B cell (primary cell): ENCODE measurements at regions not wholly inside any gene's neighbourhood (a gene's known extent, or its start where the extent isn't known, plus 50 kb on each side); places are given as distances from the start of the nearest gene placed in this dataset.

Source experiments
- ATAC-seq: fragments of 200-7000 bp; cut with Tn5 transposase; one replicate; pipeline ENCODE4 v1.10.0; 2021; ENCODE audit warnings: low read depth, mild to moderate bottlenecking, moderate number of reproducible peaks, moderate library complexity
- CTCF ChIA-PET: fragments of 350-600 bp; sonication (Branson Sonifier 250); formaldehyde crosslinking; loops from one replicate; lab custom pipeline; 2021; ENCODE audit warnings: antibody characterized with exemption, inconsistent platforms; lab: Charles Lee
- POLR2A ChIA-PET: fragments of 350-600 bp; sonication (Branson Sonifier 250); formaldehyde crosslinking; loops from one replicate; lab custom pipeline; 2021; ENCODE audit warnings: antibody characterized with exemption; lab: Charles Lee
- DNase-seq: peaks from one replicate; pipeline ENCODE4 v3.0.0; 2013
- H2AFZ ChIP-seq: 2 replicates; pipeline ENCODE4 v1.6.1; 2012; ENCODE audit warnings: mild to moderate bottlenecking, low read depth, low read length; ENCODE audit not compliant: insufficient read depth, poor library complexity, severe bottlenecking
- H3K27ac ChIP-seq, 2 donors: 1 replicate in 1 of 2; 2 replicates in 1 of 2; pipeline ENCODE4 v1.5.1; 2012 to 2013; ENCODE audit warnings: low read length in 2 of 2, mild to moderate bottlenecking in 2 of 2, moderate library complexity in 1 of 2
- H3K27me3 ChIP-seq, 4 experiments: fragments of 200-600 bp in 1 of 4; sonication (generic) in 1 of 4; replicated peaks in 1 of 4; 1 replicate in 2 of 4; 2 replicates in 2 of 4; pipeline versions ENCODE4 v1.6.1 to v1.7.0; 2013 to 2016; ENCODE audit warnings: low read length in 3 of 4, mild to moderate bottlenecking in 2 of 4, mixed read lengths in 1 of 4, moderate library complexity in 1 of 4; ENCODE audit not compliant: insufficient read depth in 4 of 4, control insufficient read depth in 3 of 4; ENCODE audit errors: control extremely low read depth in 1 of 4
- H3K36me3 ChIP-seq, 2 experiments: replicated peaks in 1 of 2; 1 replicate in 1 of 2; 2 replicates in 1 of 2; pipeline versions ENCODE4 v1.6.1 to v1.7.1; 2013; ENCODE audit warnings: low read length in 1 of 2; ENCODE audit not compliant: insufficient read depth in 2 of 2, control insufficient read depth in 1 of 2; ENCODE audit errors: control extremely low read depth in 1 of 2, extremely low read depth in 1 of 2
- H3K4me1 ChIP-seq, 2 donors: fragments of 200-600 bp in 1 of 2; sonication (generic) in 1 of 2; 1 replicate in 1 of 2; 2 replicates in 1 of 2; pipeline versions ENCODE4 v1.5.1 to v1.6.1; 2013 to 2017; ENCODE audit warnings: low read length in 2 of 2; ENCODE audit not compliant: control insufficient read depth in 2 of 2, insufficient read depth in 2 of 2
- H3K4me2 ChIP-seq: replicated peaks from 2 replicates; pipeline ENCODE3; 2012; ENCODE audit warnings: mild to moderate bottlenecking, low read depth, low read length; ENCODE audit not compliant: poor library complexity, severe bottlenecking
- H3K4me3 ChIP-seq, 5 experiments: fragments of 200-600 bp in 1 of 5; sonication (generic) in 1 of 5; 1 replicate in 3 of 5; 2 replicates in 2 of 5; pipeline versions ENCODE4 v1.5.1 to v1.7.0; 2011 to 2016; ENCODE audit warnings: low read length in 4 of 5, mild to moderate bottlenecking in 4 of 5, low read depth in 2 of 5, control low read depth in 1 of 5, moderate library complexity in 1 of 5; ENCODE audit not compliant: insufficient read depth in 1 of 5; ENCODE audit errors: control extremely low read depth in 1 of 5, extremely low read depth in 1 of 5
- H3K79me2 ChIP-seq: fragments of 200-600 bp; sonication (generic); one replicate; pipeline ENCODE4 v1.6.0; 2016; ENCODE audit warnings: low read length; ENCODE audit not compliant: control insufficient read depth, insufficient read depth
- H3K9ac ChIP-seq: fragments of 200-600 bp; sonication (generic); 2 replicates; pipeline ENCODE4 v1.6.1; 2017; ENCODE audit warnings: mild to moderate bottlenecking, low read length, moderate library complexity
- H3K9me3 ChIP-seq, 3 donors: one replicate each; pipeline versions ENCODE4 v1.6.1 to v1.7.1; 2013; ENCODE audit warnings: low read length in 2 of 3; ENCODE audit not compliant: control insufficient read depth in 2 of 3, insufficient read depth in 1 of 3; ENCODE audit errors: control extremely low read depth in 1 of 3
- H4K20me1 ChIP-seq: 2 replicates; pipeline ENCODE4 v1.6.0; 2012; ENCODE audit warnings: mild to moderate bottlenecking, low read length; ENCODE audit not compliant: insufficient read depth, control insufficient read depth, poor library complexity, severe bottlenecking
- H3K27ac Mint-ChIP-seq: one replicate; pipeline ENCODE4 v1.8.0; 2021; ENCODE audit warnings: mixed read lengths
- H3K27me3 Mint-ChIP-seq: one replicate; pipeline ENCODE4 v1.8.0; 2021; ENCODE audit warnings: mixed read lengths
- H3K4me1 Mint-ChIP-seq: one replicate; pipeline ENCODE4 v1.8.0; 2021; ENCODE audit warnings: mixed read lengths
- H3K4me3 Mint-ChIP-seq: one replicate; pipeline ENCODE4 v1.8.0; 2021; ENCODE audit warnings: mixed read lengths
- H3K9me3 Mint-ChIP-seq: one replicate; pipeline ENCODE4 v1.8.0; 2022; ENCODE audit warnings: mixed read lengths; ENCODE audit not compliant: insufficient read depth
- CTCF ChIP-seq: fragments of 200-600 bp; IDR thresholded peaks from one replicate; pipeline ENCODE4 v1.8.0; 2022; ENCODE audit warnings: antibody characterized with exemption, mild to moderate bottlenecking
- EZH2 ChIP-seq: IDR thresholded peaks from 2 replicates; pipeline ENCODE4 v1.6.1; 2012; ENCODE audit warnings: borderline replicate concordance, low read depth, mild to moderate bottlenecking, moderate library complexity, low read length; ENCODE audit not compliant: insufficient read depth, poor library complexity, severe bottlenecking
- WGBS: methylation state at CpG from one replicate; pipeline ENCODE4 v1.1.5; 2013; ENCODE audit warnings: missing lambda C conversion rate; ENCODE audit not compliant: insufficient coverage; 5-methylcytosine and 5-hydroxymethylcytosine counted together
- intact Hi-C: fragments of 100-400 bp; cut with micrococcal nuclease; formaldehyde crosslinking; loops from one replicate; pipeline ENCODE4 v1.10.0; 2022

DNA sequence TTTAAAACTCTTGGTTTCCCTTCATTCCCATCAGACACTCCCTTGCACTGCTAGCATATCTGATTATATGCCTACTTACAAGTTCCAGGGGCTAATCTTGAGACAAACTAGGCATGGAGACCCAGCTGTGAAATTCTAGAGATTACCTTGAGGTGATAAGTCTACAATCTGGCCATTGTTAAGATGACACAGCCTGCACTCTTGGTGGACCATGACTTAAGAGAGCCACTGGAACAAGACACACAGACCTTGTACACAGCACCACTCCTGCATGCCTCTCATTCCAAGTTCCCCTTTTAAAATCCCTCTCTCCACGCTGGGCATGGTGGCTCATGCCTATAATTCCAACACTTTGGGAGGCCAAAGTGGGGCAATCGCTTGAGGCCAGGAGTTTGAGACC is 387.2 kb upstream of the DCC start:
- ChIA-PET POLR2A (no interaction called here), CTCF (no interaction called here)
- H3K9me3 Mint-ChIP-seq, result peaks cover 5% of the 10 kb centered on the region
- TF ChIP-seq EZH2 (no peak), CTCF (no peak)
- H3K79me2 ChIP-seq, result no peaks in the 10 kb centered on the region
- peaks cover 0 to 4% (median 0%) of the 10 kb centered on the region in 3 donors for H3K9me3 ChIP-seq
- H3K27me3 ChIP-seq, result no peaks in the 10 kb centered on the region
- no peaks in the 10 kb centered on the region for H3K4me1 Mint-ChIP-seq
- H3K9ac ChIP-seq, result no peak overlapping the region
- ATAC-seq (no peak), DNase-seq (no peak)
- H3K4me3 Mint-ChIP-seq, result no peak overlapping the region
- H3K4me2 ChIP-seq, result no peak overlapping the region
- no peak overlapping the region for H2AFZ ChIP-seq
- no peak overlapping the region for H3K27ac Mint-ChIP-seq
- 50% methylated on average over 1 of the region's 2 CpGs for WGBS
- intact Hi-C loops, result no loop called here
- H3K4me1 ChIP-seq, result no peaks in the 10 kb centered on the region
- no peak overlapping the region for H3K27ac ChIP-seq
- no peak overlapping the region for H3K4me3 ChIP-seq
- H4K20me1 ChIP-seq, result no peaks in the 10 kb centered on the region
- no peaks in the 10 kb centered on the region for H3K27me3 Mint-ChIP-seq
- no peaks in the 10 kb centered on the region for H3K36me3 ChIP-seq

- Mint-ChIP-seq H3K27me3 (no peaks in the 10 kb centered on the region), H3K4me1 (no peaks in the 10 kb centered on the region), H3K4me3 (no peak overlapping the region), H3K9me3 (peaks cover 5% of the 10 kb centered on the region), H3K27ac (no peak overlapping the region)
- Histone ChIP-seq H3K27me3 (no peaks in the 10 kb centered on the region), H2AFZ (no peak overlapping the region), H3K27ac (no peak overlapping the region), H4K20me1 (no peaks in the 10 kb centered on the region), H3K4me3 (no peak overlapping the region), H3K4me1 (no peaks in the 10 kb centered on the region), H3K36me3 (no peaks in the 10 kb centered on the region), H3K79me2 (no peaks in the 10 kb centered on the region), H3K9ac (no peak overlapping the region), H3K9me3 (peaks cover 0 to 4% (median 0%) of the 10 kb centered on the region in 3 donors), H3K4me2 (no peak overlapping the region)
- 54% methylated on average over 2 of the region's 3 CpGs for WGBS
- intact Hi-C loops, result no loop called here
- DNase-seq (no peak), ATAC-seq (no peak)
- TF ChIP-seq CTCF (no peak), EZH2 (no peak)
- CTCF ChIA-PET, result no interaction called here
- POLR2A ChIA-PET, result no interaction called here
Measured at GRCh38 chr18:51953521-51953920, 386.5 kb upstream of the DCC start.
